Testis (tissue), 2 donors: ENCODE measurements at regions not wholly inside any gene's neighbourhood (a gene's known extent, or its start where the extent isn't known, plus 50 kb on each side); places are given as distances from the start of the nearest gene placed in this dataset.

ENCODE experiments used
- DNase-seq: peaks from one replicate; pipeline ENCODE4 v3.0.0-alpha.2; 2019
- H3K27ac ChIP-seq, 2 donors: fragments of 200-600 bp; sonication (generic); one replicate each; pipeline ENCODE4 v1.5.1; 2019
- H3K27me3 ChIP-seq: fragments of 200-600 bp; sonication (generic); one replicate; pipeline ENCODE4 v1.5.1; 2019
- H3K36me3 ChIP-seq: fragments of 200-600 bp; sonication (generic); one replicate; pipeline ENCODE4 v1.5.1; 2017; ENCODE audit warnings: low read depth; ENCODE audit errors: missing control alignments
- H3K4me1 ChIP-seq: fragments of 200-600 bp; sonication (generic); one replicate; pipeline ENCODE4 v1.5.1; 2019
- H3K4me3 ChIP-seq, 2 donors: fragments of 200-600 bp; sonication (generic); one replicate each; pipeline ENCODE4 v1.5.1; 2017 to 2019
- H3K9me3 ChIP-seq: fragments of 200-600 bp; sonication (generic); one replicate; pipeline ENCODE4 v1.5.1; 2017
- POLR2A ChIP-seq: fragments of 450-650 bp; IDR thresholded peaks from one replicate; pipeline ENCODE4 v1.6.1; 2017; ENCODE audit warnings: antibody characterized with exemption, mild to moderate bottlenecking, moderate library complexity
- WGBS, 2 donors: methylation state at CpG; one replicate each; pipeline ENCODE4 v1.1.5; 2018; 5-methylcytosine and 5-hydroxymethylcytosine counted together
- intact Hi-C: fragments of 100-400 bp; cut with DNase I; formaldehyde crosslinking; loops from one replicate; pipeline ENCODE4 v1.15.1; 2023; ENCODE audit warnings: low total_unique reads
- TF ChIP-seq, protein P1 (sequence below), 3 experiments: fragments of 450-650 bp in 2 of 3; fragments of 200-600 bp in 1 of 3; sonication (generic) in 1 of 3; IDR thresholded peaks; one replicate each; pipeline ENCODE4 v1.5.1; 2016 to 2019; ENCODE audit warnings: antibody characterized with exemption in 3 of 3, mild to moderate bottlenecking in 2 of 3, moderate library complexity in 1 of 3

DNA sequence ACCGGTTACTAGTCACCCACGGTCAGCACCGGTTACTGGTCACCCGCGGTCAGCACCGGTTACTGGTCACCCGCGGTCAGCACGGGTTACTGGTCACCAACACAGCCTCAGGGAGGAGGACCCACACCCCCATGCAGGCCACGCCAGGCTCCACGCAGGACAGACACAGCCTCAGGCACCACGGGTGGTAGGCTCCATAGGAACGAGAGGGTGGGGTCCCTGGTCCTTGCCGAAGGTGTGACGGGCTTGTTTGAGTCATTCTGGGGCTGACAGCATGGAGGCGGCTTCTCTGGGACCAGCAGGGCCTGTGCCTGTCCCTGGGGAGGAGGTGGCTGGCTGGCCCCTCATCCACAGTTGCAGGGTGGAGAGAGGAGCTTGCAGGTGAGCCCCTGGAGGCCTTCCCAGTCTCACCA, 122.8 kb upstream of the SOX1 start:
- H3K27ac ChIP-seq = no peak overlapping the region
- no peaks in the 10 kb centered on the region for H3K36me3 ChIP-seq
- intact Hi-C loops = no loop called here
- no peak for TF ChIP-seq POLR2A
- TF ChIP-seq, protein P1, sequence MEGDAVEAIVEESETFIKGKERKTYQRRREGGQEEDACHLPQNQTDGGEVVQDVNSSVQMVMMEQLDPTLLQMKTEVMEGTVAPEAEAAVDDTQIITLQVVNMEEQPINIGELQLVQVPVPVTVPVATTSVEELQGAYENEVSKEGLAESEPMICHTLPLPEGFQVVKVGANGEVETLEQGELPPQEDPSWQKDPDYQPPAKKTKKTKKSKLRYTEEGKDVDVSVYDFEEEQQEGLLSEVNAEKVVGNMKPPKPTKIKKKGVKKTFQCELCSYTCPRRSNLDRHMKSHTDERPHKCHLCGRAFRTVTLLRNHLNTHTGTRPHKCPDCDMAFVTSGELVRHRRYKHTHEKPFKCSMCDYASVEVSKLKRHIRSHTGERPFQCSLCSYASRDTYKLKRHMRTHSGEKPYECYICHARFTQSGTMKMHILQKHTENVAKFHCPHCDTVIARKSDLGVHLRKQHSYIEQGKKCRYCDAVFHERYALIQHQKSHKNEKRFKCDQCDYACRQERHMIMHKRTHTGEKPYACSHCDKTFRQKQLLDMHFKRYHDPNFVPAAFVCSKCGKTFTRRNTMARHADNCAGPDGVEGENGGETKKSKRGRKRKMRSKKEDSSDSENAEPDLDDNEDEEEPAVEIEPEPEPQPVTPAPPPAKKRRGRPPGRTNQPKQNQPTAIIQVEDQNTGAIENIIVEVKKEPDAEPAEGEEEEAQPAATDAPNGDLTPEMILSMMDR (IDR thresholded peaks at IDR 0.05) = no peak
- WGBS, 2 donors = 76 to 89% methylated on average over 8 to 16 of the region's 16 CpGs
- no peak overlapping the region for H3K4me3 ChIP-seq
- no peaks in the 10 kb centered on the region for H3K4me1 ChIP-seq
- no peaks in the 10 kb centered on the region for H3K9me3 ChIP-seq
- no peak for DNase-seq
- H3K27me3 ChIP-seq = no peaks in the 10 kb centered on the region

DNA sequence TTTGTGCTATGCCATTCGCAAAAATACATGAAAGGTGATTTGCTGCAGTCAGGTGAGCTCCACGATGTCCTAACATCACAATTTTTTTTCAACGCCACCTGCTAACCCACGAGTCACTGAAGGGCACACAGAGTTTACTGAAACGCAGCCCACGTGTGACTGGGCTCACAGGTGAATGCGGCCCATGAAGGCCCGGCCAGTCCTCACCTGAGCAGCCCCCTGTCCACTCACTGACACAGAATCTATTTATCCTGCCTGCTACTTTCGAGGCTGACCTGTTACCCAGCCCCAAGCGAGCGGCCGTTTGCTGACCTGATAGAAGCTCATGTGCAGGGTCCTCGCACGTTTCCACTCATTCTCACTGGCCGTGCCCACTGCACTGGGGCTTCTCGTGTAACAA, 121.9 kb upstream of the SOX1 start:
- Histone ChIP-seq H3K4me3 (no peak overlapping the region), H3K27me3 (no peaks in the 10 kb centered on the region), H3K4me1 (no peaks in the 10 kb centered on the region), H3K27ac (no peak overlapping the region), H3K9me3 (no peaks in the 10 kb centered on the region), H3K36me3 (no peaks in the 10 kb centered on the region)
- TF ChIP-seq POLR2A = no peak
- TF ChIP-seq, protein P1 (IDR thresholded peaks at IDR 0.05) = no peak
- DNase-seq = no peak
- 86 to 90% methylated on average over 16 of the region's 16 CpGs for WGBS, 2 donors
- intact Hi-C loops = no loop called here

DNA sequence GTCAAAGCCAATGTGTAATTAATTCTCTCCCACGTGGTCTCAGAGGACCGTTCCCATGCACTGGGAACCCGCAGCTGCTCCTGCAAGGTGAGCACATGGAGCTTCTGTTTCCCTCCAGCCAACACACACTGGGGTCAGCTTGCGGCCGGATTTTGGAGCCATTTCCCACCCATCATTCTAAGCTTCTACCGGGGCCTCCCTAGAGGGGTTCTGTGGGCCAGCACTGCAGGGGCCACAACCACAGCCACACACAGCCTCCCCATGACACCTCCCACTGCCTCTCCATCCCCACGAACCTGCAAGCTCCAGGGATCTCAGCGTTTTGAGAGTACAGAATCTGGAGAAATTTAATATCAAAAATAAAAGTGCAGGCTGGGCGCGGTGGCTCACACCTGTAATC, 120.7 kb upstream of the SOX1 start:
- WGBS, 2 donors = 74 to 80% methylated on average over 7 to 10 of the region's 10 CpGs
- H3K27ac ChIP-seq = no peak overlapping the region
- no peaks in the 10 kb centered on the region for H3K4me1 ChIP-seq
- intact Hi-C loops = no loop called here
- TF ChIP-seq, protein P1 (IDR thresholded peaks at IDR 0.05) = no peak
- no peak for TF ChIP-seq POLR2A
- DNase-seq = no peak
- H3K27me3 ChIP-seq = no peaks in the 10 kb centered on the region
- no peaks in the 10 kb centered on the region for H3K36me3 ChIP-seq
- no peak overlapping the region for H3K4me3 ChIP-seq
- H3K9me3 ChIP-seq = no peaks in the 10 kb centered on the region

DNA sequence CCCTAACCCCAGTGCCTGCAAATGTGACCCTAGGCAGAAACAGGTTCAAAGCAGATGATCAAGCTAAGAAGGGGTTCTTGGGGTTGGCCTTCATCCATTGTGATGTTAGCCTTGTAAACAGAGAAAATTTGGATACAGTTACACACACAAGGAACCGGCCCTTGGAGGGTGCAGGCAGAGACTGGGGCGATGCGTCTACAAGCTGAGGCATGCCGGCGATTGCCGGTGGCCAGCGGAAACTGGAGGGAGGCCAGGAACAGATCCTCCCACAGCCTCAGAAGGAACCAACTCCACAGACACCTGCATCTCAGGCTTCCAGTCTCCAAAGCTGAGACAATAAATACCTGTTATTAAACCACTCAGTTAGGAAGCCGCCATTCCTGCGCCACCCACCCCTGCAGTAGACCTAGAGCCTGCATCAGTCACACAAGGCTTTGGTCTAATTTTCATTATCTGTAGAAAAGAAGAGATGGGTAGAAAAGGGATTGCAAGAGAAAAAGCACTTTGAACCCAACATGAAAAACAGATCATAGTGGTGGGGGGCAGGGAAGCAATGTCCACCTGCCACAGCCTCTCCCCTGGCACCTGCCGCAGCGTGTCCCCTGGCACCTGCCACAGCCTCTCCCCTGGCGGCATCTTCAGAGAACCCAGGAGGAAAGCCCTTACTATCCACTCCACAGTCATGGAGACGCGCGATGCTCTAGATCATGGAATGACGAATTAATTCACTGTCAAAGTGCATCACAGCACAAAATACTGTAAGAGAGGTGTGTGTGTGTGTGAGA, 119.7 kb upstream of the SOX1 start:
- Histone ChIP-seq H3K4me1 (no peaks in the 10 kb centered on the region), H3K27ac (no peak overlapping the region), H3K4me3 (no peak overlapping the region), H3K27me3 (no peaks in the 10 kb centered on the region), H3K36me3 (no peaks in the 10 kb centered on the region), H3K9me3 (no peaks in the 10 kb centered on the region)
- no peak for TF ChIP-seq POLR2A
- WGBS, 2 donors = 88 to 91% methylated on average over 16 of the region's 16 CpGs
- intact Hi-C loops = no loop called here
- DNase-seq = no peak

DNA sequence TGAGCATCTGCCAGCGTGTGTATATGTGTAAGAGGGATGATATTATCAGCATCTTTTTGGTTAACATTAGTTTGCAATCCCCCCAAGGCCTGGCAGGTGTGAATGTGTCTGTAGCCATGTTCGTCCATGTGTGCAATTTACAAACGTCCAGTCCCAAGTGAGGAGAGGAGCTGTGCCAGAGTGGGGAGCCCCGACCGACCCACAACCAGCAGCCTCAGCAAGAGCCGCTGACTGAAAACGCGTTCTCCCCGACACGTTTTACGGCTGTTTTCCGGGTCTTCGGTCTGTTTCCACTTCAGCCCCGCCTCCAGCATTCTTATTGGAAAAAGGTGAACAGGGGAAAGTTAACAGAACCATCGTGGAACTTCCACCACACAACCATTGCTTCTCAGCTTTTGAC, 119.1 kb upstream of the SOX1 start:
- no peak for TF ChIP-seq POLR2A
- TF ChIP-seq, protein P1 (IDR thresholded peaks at IDR 0.05) = no peak
- DNase-seq = no peak
- Histone ChIP-seq H3K36me3 (no peaks in the 10 kb centered on the region), H3K9me3 (no peaks in the 10 kb centered on the region), H3K4me1 (no peaks in the 10 kb centered on the region), H3K27ac (no peak overlapping the region), H3K4me3 (no peak overlapping the region), H3K27me3 (no peaks in the 10 kb centered on the region)
- intact Hi-C loops = no loop called here
- WGBS, 2 donors = 70 to 72% methylated on average over 15 of the region's 15 CpGs
